Left lung (tissue), 4 donors: ENCODE measurements at regions not wholly inside any gene's neighbourhood (a gene's known extent, or its start where the extent isn't known, plus 50 kb on each side); places are given as distances from the start of the nearest gene placed in this dataset.

Experiments used
- ATAC-seq: fragments of 200-7000 bp; cut with Tn5 transposase; one replicate; pipeline ENCODE4 v1.9.1; 2020; ENCODE audit warnings: moderate library complexity
- DNase-seq, 4 donors: peaks; one replicate each; pipeline ENCODE4 v3.0.0-alpha.2; 2013 to 2020
- H3K27ac ChIP-seq, 2 donors: fragments of 200-600 bp; sonication (generic) in 1 of 2; one replicate each; pipeline versions ENCODE4 v1.5.0 to v1.8.0; 2020 to 2021
- H3K27me3 ChIP-seq, 2 donors: fragments of 200-600 bp; sonication (generic) in 1 of 2; one replicate each; pipeline versions ENCODE4 v1.5.0 to v1.8.0; 2020 to 2021
- H3K36me3 ChIP-seq, 2 donors: fragments of 200-600 bp; sonication (generic) in 1 of 2; one replicate each; pipeline versions ENCODE4 v1.5.0 to v1.8.0; 2020 to 2021
- H3K4me1 ChIP-seq, 2 donors: fragments of 200-600 bp; one replicate each; pipeline ENCODE4 v1.8.0; 2021
- H3K4me3 ChIP-seq, 2 donors: fragments of 200-600 bp; sonication (generic) in 1 of 2; one replicate each; pipeline versions ENCODE4 v1.5.0 to v1.8.0; 2020 to 2021; ENCODE audit warnings: mild to moderate bottlenecking in 1 of 2
- H3K9me3 ChIP-seq, 2 donors: fragments of 200-600 bp; sonication (generic) in 1 of 2; one replicate each; pipeline versions ENCODE4 v1.5.0 to v1.8.0; 2020 to 2021
- CTCF ChIP-seq, 2 donors: fragments of 200-600 bp; sonication (generic) in 1 of 2; IDR thresholded peaks; one replicate each; pipeline versions ENCODE4 v1.5.0 to v1.8.0; 2021; ENCODE audit warnings: antibody characterized with exemption in 2 of 2
- intact Hi-C, 2 donors: fragments of 100-400 bp; cut with DNase I; formaldehyde crosslinking; loops; one replicate each; pipeline versions ENCODE4 v1.11.2 to v1.14.2; 2022
- donor health status: DM: no; HTN: yes; CAD: no.
- donor health status: DM: no; HTN: no; CAD: no.

GRCh38 chr16:9412915-9413264 is 321.4 kb downstream of the HAPSTR1 start:
- Histone ChIP-seq H3K4me1 (peaks cover 0 to 8% of the 10 kb centered on the region in 2 donors), H3K27ac (no peak overlapping the region), H3K36me3 (no peaks in the 10 kb centered on the region), H3K4me3 (no peak overlapping the region), H3K9me3 (peaks cover 0 to 11% of the 10 kb centered on the region in 2 donors), H3K27me3 (no peaks in the 10 kb centered on the region)
- intact Hi-C loops, result no loop called here
- ATAC-seq (no peak), DNase-seq (peak in 1 of 4 donors; percentile 44)
- TF ChIP-seq CTCF (IDR thresholded peaks at IDR 0.05), result no peak

GRCh38 chr16:9415545-9415944 is 324.1 kb downstream of the HAPSTR1 start:
- Histone ChIP-seq H3K9me3 (peaks cover 0 to 11% of the 10 kb centered on the region in 2 donors), H3K27me3 (no peaks in the 10 kb centered on the region), H3K4me3 (no peak overlapping the region), H3K27ac (no peak overlapping the region), H3K36me3 (no peaks in the 10 kb centered on the region), H3K4me1 (peaks cover 0 to 3% of the 10 kb centered on the region in 2 donors)
- no peak for TF ChIP-seq CTCF (IDR thresholded peaks at IDR 0.05)
- ATAC-seq (no peak), DNase-seq (no peak)
- intact Hi-C loops, result no loop called here

- ATAC-seq (no peak), DNase-seq (no peak)
- TF ChIP-seq CTCF (IDR thresholded peaks at IDR 0.05), result no peak
- Histone ChIP-seq H3K27ac (no peak overlapping the region), H3K9me3 (peaks cover 0 to 11% of the 10 kb centered on the region in 2 donors), H3K4me1 (no peaks in the 10 kb centered on the region), H3K27me3 (no peaks in the 10 kb centered on the region), H3K36me3 (no peaks in the 10 kb centered on the region), H3K4me3 (no peak overlapping the region)
- intact Hi-C loops, result no loop called here
Observed at GRCh38 chr16:9417898-9418297, 326.5 kb downstream of the HAPSTR1 start.

DNA sequence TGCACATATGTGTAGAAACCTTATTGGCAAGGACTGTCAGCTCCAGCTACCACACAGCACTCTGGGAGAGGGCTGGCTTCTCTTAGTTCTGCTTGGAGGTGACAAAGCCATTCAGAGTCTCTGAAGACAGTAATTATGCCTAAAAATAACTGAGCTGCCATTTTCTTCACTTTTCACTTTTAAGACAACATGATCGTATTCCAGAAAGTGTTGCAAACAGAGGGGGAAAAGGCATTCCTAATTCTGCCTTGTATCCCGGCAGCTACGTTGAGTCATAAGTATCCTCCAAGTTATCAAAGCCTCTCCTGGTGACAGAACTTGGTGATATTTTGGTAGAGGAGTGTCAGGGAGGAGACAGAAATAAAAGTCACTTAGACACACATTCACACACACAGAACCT is 327.7 kb downstream of the HAPSTR1 start:
- Histone ChIP-seq H3K4me3 (no peak overlapping the region), H3K4me1 (no peaks in the 10 kb centered on the region), H3K27me3 (no peaks in the 10 kb centered on the region), H3K9me3 (peaks cover 0 to 11% of the 10 kb centered on the region in 2 donors), H3K36me3 (no peaks in the 10 kb centered on the region), H3K27ac (no peak overlapping the region)
- no peak for DNase-seq
- ATAC-seq, result no peak
- no peak for TF ChIP-seq CTCF (IDR thresholded peaks at IDR 0.05)
- intact Hi-C loops, result no loop called here

GRCh38 chr16:9422762-9423513 is 331.5 kb downstream of the HAPSTR1 start:
- Histone ChIP-seq H3K27ac (no peak overlapping the region), H3K27me3 (no peaks in the 10 kb centered on the region), H3K4me3 (no peak overlapping the region), H3K9me3 (no peaks in the 10 kb centered on the region), H3K36me3 (no peaks in the 10 kb centered on the region), H3K4me1 (no peaks in the 10 kb centered on the region)
- TF ChIP-seq CTCF (IDR thresholded peaks at IDR 0.05), result no peak
- ATAC-seq (no peak), DNase-seq (no peak)
- intact Hi-C loops, result loop anchor here in 1 of 2 donors (10.0 kb wide), 1 partner anchor 58 kb away; no protein-coding TSS in a partner anchor
